ENCODE measurements at regions not wholly inside any gene's neighbourhood (a gene's known extent, or its start where the extent isn't known, plus 50 kb on each side); places are given as distances from the start of the nearest gene placed in this dataset.

DNA sequence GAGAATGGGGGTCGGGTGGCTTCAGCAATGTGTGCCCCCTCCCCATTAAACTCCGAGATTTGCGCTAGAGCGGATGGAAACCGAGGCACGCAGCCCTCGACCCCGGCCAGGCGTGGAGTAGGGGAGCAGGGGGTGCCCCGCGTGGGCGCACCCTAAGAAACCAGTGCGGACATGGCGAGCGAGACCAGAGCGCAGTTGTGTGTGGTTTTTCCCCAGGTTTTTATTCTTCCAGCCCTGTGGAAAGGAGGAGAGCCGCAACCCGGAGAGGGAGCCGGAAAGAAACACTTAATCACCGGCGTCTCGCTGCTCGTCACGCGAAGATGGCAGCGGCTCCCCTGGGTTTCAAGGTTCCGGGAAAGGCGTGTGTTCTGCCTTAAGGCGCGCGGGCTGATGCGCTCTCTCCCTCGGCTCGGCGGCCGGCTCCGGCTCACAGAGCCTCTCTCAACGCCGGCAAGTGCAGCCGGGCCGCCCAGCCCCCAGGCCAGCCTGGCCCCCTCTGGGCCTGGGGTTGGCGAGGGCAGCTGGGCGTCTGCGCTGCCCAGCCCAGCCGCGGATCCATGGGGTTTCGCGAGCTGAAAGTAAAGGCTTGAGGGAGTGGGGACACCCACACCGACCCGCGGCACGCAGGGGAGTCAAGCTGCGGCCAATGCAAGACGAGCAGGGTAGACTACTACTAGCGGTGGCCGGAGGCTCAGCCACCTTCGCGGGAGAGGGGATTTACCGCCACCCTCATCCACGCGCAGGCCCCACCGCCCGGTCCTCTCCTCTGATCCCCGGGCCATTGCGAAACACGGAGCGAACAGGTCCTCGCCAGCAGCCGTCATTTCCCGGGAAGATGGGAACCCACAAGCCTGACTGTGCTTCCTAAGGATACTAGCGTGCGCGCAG is 74.0 kb upstream of the BCOR start:
- Histone ChIP-seq H3K9me3 (no peaks in the 10 kb centered on the region), H3K4me3 (peak overlapping the region; percentile 54 to 58 (median 57)), H3K27ac (replicated peaks in 1 of 4) (peak overlapping the region; percentile 90 to 96 (median 94)), H3K27me3 (peaks cover 0 to 27% (median 2%) of the 10 kb centered on the region in 4 donors), H3K4me1 (peaks cover 21 to 97% (median 59%) of the 10 kb centered on the region in 4 donors), H3K36me3 (no peaks in the 10 kb centered on the region)
- no peak for DNase-seq (ENCODE audit: extremely low spot score)
- TF ChIP-seq POLR2A (IDR thresholded peaks at IDR 0.05; ENCODE audit: low read depth): no peak
- no peak for TF ChIP-seq POLR2AphosphoS5 (IDR thresholded peaks at IDR 0.05)
- TF ChIP-seq, protein P1, sequence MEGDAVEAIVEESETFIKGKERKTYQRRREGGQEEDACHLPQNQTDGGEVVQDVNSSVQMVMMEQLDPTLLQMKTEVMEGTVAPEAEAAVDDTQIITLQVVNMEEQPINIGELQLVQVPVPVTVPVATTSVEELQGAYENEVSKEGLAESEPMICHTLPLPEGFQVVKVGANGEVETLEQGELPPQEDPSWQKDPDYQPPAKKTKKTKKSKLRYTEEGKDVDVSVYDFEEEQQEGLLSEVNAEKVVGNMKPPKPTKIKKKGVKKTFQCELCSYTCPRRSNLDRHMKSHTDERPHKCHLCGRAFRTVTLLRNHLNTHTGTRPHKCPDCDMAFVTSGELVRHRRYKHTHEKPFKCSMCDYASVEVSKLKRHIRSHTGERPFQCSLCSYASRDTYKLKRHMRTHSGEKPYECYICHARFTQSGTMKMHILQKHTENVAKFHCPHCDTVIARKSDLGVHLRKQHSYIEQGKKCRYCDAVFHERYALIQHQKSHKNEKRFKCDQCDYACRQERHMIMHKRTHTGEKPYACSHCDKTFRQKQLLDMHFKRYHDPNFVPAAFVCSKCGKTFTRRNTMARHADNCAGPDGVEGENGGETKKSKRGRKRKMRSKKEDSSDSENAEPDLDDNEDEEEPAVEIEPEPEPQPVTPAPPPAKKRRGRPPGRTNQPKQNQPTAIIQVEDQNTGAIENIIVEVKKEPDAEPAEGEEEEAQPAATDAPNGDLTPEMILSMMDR (IDR thresholded peaks at IDR 0.05): no peak
- TF ChIP-seq EP300 (IDR thresholded peaks at IDR 0.05): peak; percentile 8
- 9% methylated on average over 38 of the region's 73 CpGs for WGBS
- intact Hi-C loops (cut with DNase I): loop anchor here (1.0 to 10.0 kb wide), 3 partner anchors 16 to 93 kb away; no protein-coding TSS in a partner anchor

- H3K27me3 ChIP-seq: peaks cover 0 to 23% (median 2%) of the 10 kb centered on the region in 4 donors
These were observed 73.2 kb upstream of the BCOR start for GRCh38 chrX:40170830-40171512.

GRCh38 chrX:40169193-40170101 is 71.7 kb upstream of the BCOR start:
- H3K27me3 ChIP-seq: peaks cover 0 to 22% (median 2%) of the 10 kb centered on the region in 4 donors
- no peaks in the 10 kb centered on the region for H3K9me3 ChIP-seq
- no peak for DNase-seq (ENCODE audit: extremely low spot score)
- H3K27ac ChIP-seq (replicated peaks in 1 of 4): peak overlapping the region in 3 of 4 donors; percentile 30 to 96 (median 90)
- 31% methylated on average over 42 of the region's 44 CpGs for WGBS
- no peaks in the 10 kb centered on the region for H3K36me3 ChIP-seq
- intact Hi-C loops (cut with DNase I): loop anchor here (5.0 to 10.0 kb wide), 2 partner anchors 77 to 95 kb away; no protein-coding TSS in a partner anchor
- no peak for TF ChIP-seq POLR2AphosphoS5 (IDR thresholded peaks at IDR 0.05)
- no peak for TF ChIP-seq EP300 (IDR thresholded peaks at IDR 0.05)
- TF ChIP-seq, protein P1 (IDR thresholded peaks at IDR 0.05): peak; percentile 20 to 33 (median 23)
- no peak for TF ChIP-seq POLR2A (IDR thresholded peaks at IDR 0.05; ENCODE audit: low read depth)
- H3K4me1 ChIP-seq: peaks cover 25 to 79% (median 58%) of the 10 kb centered on the region in 4 donors
- H3K4me3 ChIP-seq: no peak overlapping the region

More at GRCh38 chrX:40170830-40171512, 73.2 kb upstream of the BCOR start:
- no peak for DNase-seq (ENCODE audit: extremely low spot score)
- Histone ChIP-seq H3K4me3 (peak overlapping the region; percentile 54 to 58 (median 57)), H3K9me3 (no peaks in the 10 kb centered on the region), H3K27ac (replicated peaks in 1 of 4) (peak overlapping the region; percentile 90 to 96 (median 94)), H3K4me1 (peaks cover 25 to 94% (median 64%) of the 10 kb centered on the region in 4 donors), H3K36me3 (no peaks in the 10 kb centered on the region)
- TF ChIP-seq, protein P1 (IDR thresholded peaks at IDR 0.05): no peak
- TF ChIP-seq POLR2AphosphoS5 (IDR thresholded peaks at IDR 0.05) (no peak), POLR2A (IDR thresholded peaks at IDR 0.05; ENCODE audit: low read depth) (no peak), EP300 (IDR thresholded peaks at IDR 0.05) (no peak)
- intact Hi-C loops (cut with DNase I): loop anchor here (5.0 to 10.0 kb wide), 2 partner anchors 79 to 94 kb away; no protein-coding TSS in a partner anchor
- WGBS: 19% methylated on average over 15 of the region's 17 CpGs

DNA sequence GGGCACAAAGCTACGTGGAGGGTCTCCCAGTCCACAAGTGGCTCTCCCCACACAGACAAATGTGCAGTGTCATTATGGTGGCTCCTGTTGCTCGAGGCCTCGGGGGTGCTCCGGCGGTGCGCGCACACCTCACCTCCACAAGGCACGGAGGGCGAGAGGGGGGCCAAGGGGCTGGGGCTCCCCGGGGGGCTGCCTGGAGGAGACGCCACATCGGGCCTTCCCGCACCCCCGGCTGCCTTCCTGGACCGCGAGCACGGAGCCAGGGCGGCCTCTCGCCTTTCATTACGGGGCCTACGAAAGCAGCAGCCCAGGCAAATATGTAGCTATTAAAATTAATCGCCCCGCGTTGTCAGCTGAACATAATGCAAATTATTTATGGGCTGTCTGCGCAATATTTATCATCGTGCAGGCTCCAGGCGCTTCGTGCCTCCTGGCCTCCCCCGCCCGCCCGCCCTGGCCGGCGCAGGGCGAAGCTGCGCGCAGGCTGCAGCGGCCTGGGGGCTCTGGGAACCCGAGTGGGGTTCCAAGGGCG is 70.8 kb upstream of the BCOR start:
- Histone ChIP-seq H3K4me1 (peaks cover 16 to 70% (median 49%) of the 10 kb centered on the region in 4 donors), H3K36me3 (no peaks in the 10 kb centered on the region), H3K9me3 (no peaks in the 10 kb centered on the region), H3K27me3 (peaks cover 0 to 22% (median 2%) of the 10 kb centered on the region in 4 donors), H3K27ac (replicated peaks in 1 of 4) (peak overlapping the region in 3 of 4 donors; percentile 49 to 96 (median 55)), H3K4me3 (peak overlapping the region in 2 of 4 donors; percentile 52 to 56)
- intact Hi-C loops (cut with DNase I): no loop called here
- TF ChIP-seq EP300 (IDR thresholded peaks at IDR 0.05): no peak
- TF ChIP-seq, protein P1 (IDR thresholded peaks at IDR 0.05): no peak
- no peak for TF ChIP-seq POLR2A (IDR thresholded peaks at IDR 0.05; ENCODE audit: low read depth)
- TF ChIP-seq POLR2AphosphoS5 (IDR thresholded peaks at IDR 0.05): no peak
- DNase-seq (ENCODE audit: extremely low spot score): no peak
- 49% methylated on average over 24 of the region's 39 CpGs for WGBS

Measured in esophagus muscularis mucosa (tissue), 4 donors.